Progenitor cell of endocrine pancreas (in vitro differentiated cells): ENCODE measurements at regions not wholly inside any gene's neighbourhood (a gene's known extent, or its start where the extent isn't known, plus 50 kb on each side); places are given as distances from the start of the nearest gene placed in this dataset.
"Not testable (repeated sequence)": the region's sequence is repeated elsewhere in the genome, so short reads cannot be mapped to it uniquely, and the experiment has no call there.

Source experiments
- DNase-seq: peaks from one replicate; pipeline ENCODE4 v3.0.0; 2021; ENCODE audit warnings: low spot score; ENCODE audit not compliant: unreplicated experiment
- H3K27ac Mint-ChIP-seq: 2 replicates; pipeline ENCODE4 v1.8.0; 2021; ENCODE audit warnings: mild to moderate bottlenecking, moderate library complexity, mixed read lengths
- H3K27me3 Mint-ChIP-seq: 2 replicates; pipeline ENCODE4 v1.8.0; 2021; ENCODE audit warnings: mixed read lengths
- H3K36me3 Mint-ChIP-seq: 2 replicates; pipeline ENCODE4 v1.8.0; 2022; ENCODE audit warnings: mixed read lengths; ENCODE audit not compliant: insufficient read depth
- H3K4me1 Mint-ChIP-seq: 2 replicates; pipeline ENCODE4 v1.8.0; 2021; ENCODE audit warnings: low read depth, mixed read lengths
- H3K4me3 Mint-ChIP-seq: 2 replicates; pipeline ENCODE4 v1.8.0; 2021; ENCODE audit warnings: low read depth, mild to moderate bottlenecking, moderate library complexity, mixed read lengths
- H3K9me3 Mint-ChIP-seq: 2 replicates; pipeline ENCODE4 v1.8.0; 2021; ENCODE audit warnings: low read depth, mixed read lengths
- CTCF ChIP-seq: fragments of 200-600 bp; sonication (generic); IDR thresholded peaks from one replicate; pipeline ENCODE4 v1.5.0; 2021; ENCODE audit warnings: antibody characterized with exemption, mild to moderate bottlenecking; ENCODE audit not compliant: unreplicated experiment

GRCh38 chrX:137747244-137748043 is 181.5 kb downstream of the ZIC3 start:
- Mint-ChIP-seq H3K9me3 (peaks cover 8% of the 10 kb centered on the region), H3K27me3 (peaks cover 5% of the 10 kb centered on the region), H3K4me3 (no peak overlapping the region), H3K36me3 (no peaks in the 10 kb centered on the region), H3K4me1 (peaks cover 6% of the 10 kb centered on the region), H3K27ac (no peak overlapping the region)
- no peak for DNase-seq
- TF ChIP-seq CTCF = no peak

GRCh38 chrX:137748827-137749226 is 182.9 kb downstream of the ZIC3 start:
- Mint-ChIP-seq H3K9me3 (peaks cover 5% of the 10 kb centered on the region), H3K27ac (peak overlapping the region; percentile 82), H3K27me3 (peaks cover 5% of the 10 kb centered on the region), H3K36me3 (no peaks in the 10 kb centered on the region), H3K4me1 (peaks cover 6% of the 10 kb centered on the region), H3K4me3 (no peak overlapping the region)
- no peak for TF ChIP-seq CTCF
- DNase-seq = no peak

GRCh38 chrX:137749246-137749645 is 183.3 kb downstream of the ZIC3 start:
- Mint-ChIP-seq H3K4me1 (peaks cover 6% of the 10 kb centered on the region), H3K4me3 (no peak overlapping the region), H3K9me3 (peaks cover 5% of the 10 kb centered on the region), H3K27ac (no peak overlapping the region), H3K27me3 (peaks cover 5% of the 10 kb centered on the region), H3K36me3 (no peaks in the 10 kb centered on the region)
- TF ChIP-seq CTCF = no peak
- no peak for DNase-seq

- no peak overlapping the region for H3K27ac Mint-ChIP-seq
- no peak for DNase-seq
- H3K4me3 Mint-ChIP-seq = no peak overlapping the region
- no peaks in the 10 kb centered on the region for H3K4me1 Mint-ChIP-seq
- peaks cover 11% of the 10 kb centered on the region for H3K9me3 Mint-ChIP-seq
- TF ChIP-seq CTCF = no peak
- H3K36me3 Mint-ChIP-seq = peaks cover 2% of the 10 kb centered on the region
- no peaks in the 10 kb centered on the region for H3K27me3 Mint-ChIP-seq
Measured at GRCh38 chrX:137771537-137771936, 205.6 kb downstream of the ZIC3 start.

GRCh38 chrX:137792214-137792613 is 226.3 kb downstream of the ZIC3 start:
- peaks cover 22% of the 10 kb centered on the region for H3K9me3 Mint-ChIP-seq
- no peaks in the 10 kb centered on the region for H3K27me3 Mint-ChIP-seq
- H3K36me3 Mint-ChIP-seq = no peaks in the 10 kb centered on the region
- H3K27ac Mint-ChIP-seq = no peak overlapping the region
- no peak for TF ChIP-seq CTCF
- H3K4me1 Mint-ChIP-seq = no peaks in the 10 kb centered on the region
- DNase-seq = no peak
- no peak overlapping the region for H3K4me3 Mint-ChIP-seq

- H3K9me3 Mint-ChIP-seq = peaks cover 40% of the 10 kb centered on the region
- H3K36me3 Mint-ChIP-seq, H3K27ac Mint-ChIP-seq, H3K27me3 Mint-ChIP-seq, DNase-seq, H3K4me3 Mint-ChIP-seq, H3K4me1 Mint-ChIP-seq: not testable (repeated sequence)
Measured at GRCh38 chrX:137797926-137798325, 232.0 kb downstream of the ZIC3 start.
